Tibial nerve (tissue), 3 donors: ENCODE measurements at regions not wholly inside any gene's neighbourhood (a gene's known extent, or its start where the extent isn't known, plus 50 kb on each side); places are given as distances from the start of the nearest gene placed in this dataset.

Experiments
- POLR2A ChIP-seq, 2 donors: fragments of 450-650 bp; IDR thresholded peaks; one replicate each; pipeline ENCODE4 v1.6.1; 2017; ENCODE audit warnings: antibody characterized with exemption in 2 of 2, mild to moderate bottlenecking in 2 of 2, moderate library complexity in 2 of 2
- TF ChIP-seq, protein P1 (sequence below), 5 experiments: fragments of 200-600 bp in 3 of 5; fragments of 450-650 bp in 2 of 5; sonication (generic) in 3 of 5; IDR thresholded peaks; one replicate each; pipeline ENCODE4 v1.5.1; 2016 to 2019; ENCODE audit warnings: antibody characterized with exemption in 5 of 5, mild to moderate bottlenecking in 3 of 5, moderate library complexity in 2 of 5

DNA sequence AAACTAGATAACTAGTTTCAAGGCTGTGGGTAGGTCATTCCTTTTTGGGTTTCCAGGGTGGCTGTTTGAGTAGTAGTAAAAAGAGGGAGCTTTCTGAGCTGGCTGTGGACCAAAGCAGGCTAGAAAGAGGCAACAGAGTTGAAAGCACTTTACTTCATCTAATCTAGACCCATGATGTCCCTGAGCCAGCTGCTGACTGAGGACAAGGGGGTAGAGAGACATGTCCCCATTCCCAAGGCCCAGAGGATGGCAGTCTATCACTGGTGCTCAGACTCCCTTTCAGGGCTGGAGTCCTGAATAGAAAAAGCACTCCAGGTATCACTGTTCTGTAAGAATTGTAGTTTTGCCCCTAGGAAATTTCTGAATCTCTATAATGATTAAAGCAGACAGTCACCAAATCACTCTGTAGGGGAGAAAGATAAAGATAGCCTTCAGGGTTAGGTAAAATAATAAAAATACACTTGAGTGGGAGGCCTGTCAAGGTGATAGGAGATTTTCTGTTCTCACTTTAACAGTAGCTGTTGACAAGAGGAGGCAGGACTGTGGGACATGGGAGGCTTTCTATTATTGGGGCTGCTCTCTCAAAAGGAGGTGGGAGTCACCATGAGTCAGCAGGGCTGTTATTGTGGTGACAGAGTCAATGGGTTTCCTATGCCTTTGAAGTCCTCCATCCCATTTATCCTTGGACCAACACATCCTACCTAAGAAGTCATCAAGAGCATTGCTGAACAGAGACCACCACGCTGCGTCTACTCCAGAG lies 190.2 kb upstream of the MPHOSPH6 start:
- TF ChIP-seq, protein P1, sequence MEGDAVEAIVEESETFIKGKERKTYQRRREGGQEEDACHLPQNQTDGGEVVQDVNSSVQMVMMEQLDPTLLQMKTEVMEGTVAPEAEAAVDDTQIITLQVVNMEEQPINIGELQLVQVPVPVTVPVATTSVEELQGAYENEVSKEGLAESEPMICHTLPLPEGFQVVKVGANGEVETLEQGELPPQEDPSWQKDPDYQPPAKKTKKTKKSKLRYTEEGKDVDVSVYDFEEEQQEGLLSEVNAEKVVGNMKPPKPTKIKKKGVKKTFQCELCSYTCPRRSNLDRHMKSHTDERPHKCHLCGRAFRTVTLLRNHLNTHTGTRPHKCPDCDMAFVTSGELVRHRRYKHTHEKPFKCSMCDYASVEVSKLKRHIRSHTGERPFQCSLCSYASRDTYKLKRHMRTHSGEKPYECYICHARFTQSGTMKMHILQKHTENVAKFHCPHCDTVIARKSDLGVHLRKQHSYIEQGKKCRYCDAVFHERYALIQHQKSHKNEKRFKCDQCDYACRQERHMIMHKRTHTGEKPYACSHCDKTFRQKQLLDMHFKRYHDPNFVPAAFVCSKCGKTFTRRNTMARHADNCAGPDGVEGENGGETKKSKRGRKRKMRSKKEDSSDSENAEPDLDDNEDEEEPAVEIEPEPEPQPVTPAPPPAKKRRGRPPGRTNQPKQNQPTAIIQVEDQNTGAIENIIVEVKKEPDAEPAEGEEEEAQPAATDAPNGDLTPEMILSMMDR (IDR thresholded peaks at IDR 0.05), result no peak
- no peak for TF ChIP-seq POLR2A (IDR thresholded peaks at IDR 0.05)
